GM18502 (cell line): ENCODE measurements at regions not wholly inside any gene's neighbourhood (a gene's known extent, or its start where the extent isn't known, plus 50 kb on each side); places are given as distances from the start of the nearest gene placed in this dataset.

Experiments
- ATAC-seq: cut with Tn5 transposase; IDR thresholded peaks from one replicate; pipeline ENCODE4 v1.9.1; 2021; ENCODE audit warnings: mild to moderate bottlenecking; ENCODE audit not compliant: unreplicated experiment, poor library complexity

DNA sequence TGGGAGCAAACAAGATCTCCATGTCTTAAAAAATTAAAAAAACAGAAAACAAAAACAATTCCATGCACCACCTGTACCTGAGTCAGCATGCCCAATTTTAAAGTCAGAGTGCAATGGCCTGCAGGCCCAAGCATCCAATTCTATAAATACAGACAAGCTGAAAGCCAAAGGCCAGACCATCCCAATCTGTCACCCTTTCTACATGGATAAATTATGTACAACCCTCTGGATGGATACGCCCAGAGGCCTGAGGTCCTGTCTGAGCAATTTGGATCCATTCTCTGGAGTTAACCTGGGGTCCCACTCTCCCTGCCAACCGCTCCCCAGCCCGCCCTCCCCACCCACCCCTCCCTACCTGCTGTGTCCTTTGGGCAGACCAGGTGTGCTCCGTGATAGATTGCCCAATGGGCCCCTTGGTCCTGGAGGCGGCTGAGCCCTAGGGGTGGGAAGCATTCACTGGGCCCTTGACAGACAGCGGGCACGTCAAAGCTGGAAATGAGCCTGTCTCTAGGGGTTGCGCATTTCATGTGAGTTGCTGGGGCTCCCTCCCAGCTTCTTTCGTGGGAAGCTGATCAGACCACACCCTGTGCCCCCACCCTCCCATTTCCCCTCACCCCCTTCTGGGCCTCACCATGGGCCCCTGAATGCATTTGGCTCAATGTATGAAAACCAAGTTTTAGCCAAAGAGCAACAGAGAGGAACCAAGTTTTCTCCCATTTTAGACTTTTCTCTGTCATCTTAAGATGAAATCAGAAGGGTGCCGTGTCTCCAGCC lies 171.3 kb downstream of the BCL11B start:
- ATAC-seq: no peak

DNA sequence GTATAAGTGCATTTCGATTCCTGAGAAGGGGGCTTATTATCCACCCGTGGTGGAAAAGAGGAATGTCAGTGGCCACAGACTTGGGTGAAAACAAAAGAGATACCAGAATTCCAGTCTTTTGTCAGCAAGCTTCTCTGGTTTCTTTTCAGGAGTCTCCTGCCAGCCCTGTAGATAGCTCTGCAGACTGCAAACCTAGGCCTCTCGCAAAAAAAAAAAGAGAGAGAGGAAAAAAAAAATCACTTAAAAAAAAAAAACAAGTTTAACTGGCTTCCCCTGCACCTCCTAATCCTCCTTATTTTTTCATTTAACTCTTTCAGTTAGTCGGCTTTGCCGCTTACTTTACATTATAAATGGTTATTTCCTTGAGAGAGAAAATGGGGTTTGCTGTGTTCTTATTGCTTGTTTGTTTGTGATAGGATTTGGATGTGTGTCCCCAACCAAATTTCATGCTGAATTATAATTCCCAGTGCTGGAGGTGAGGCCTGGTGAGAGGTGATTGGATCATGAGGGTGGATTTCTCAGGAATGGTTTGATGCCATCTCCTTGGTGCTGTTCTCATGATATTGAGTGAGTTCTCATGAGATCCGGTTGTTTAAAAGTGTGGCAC lies 170.0 kb downstream of the BCL11B start:
- ATAC-seq: no peak

DNA sequence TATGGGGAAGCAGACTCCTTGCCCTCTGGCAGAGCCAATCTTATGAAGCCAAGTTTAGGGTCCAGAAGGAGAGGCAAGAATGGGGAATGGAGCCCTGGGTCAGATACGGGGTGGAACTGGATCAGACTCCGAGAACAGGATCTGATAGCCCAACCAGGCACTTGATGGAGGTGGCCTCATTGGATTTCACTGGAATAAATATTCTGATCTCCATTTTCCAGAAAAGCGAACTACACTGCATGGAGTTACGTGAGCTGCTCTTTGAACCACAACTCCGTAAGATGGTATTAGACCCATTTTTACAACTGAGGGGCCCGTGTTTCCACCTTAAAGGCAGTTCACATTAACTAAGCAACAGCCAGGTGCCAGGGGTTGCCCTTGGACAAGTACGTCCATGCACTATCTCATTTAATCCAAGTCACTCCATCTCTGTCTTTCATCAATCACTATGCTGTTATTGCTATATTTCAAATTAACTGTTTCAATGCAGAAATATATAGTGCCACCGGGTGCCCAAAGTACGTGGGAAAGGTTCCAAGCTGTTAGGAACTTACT lies 155.2 kb downstream of the BCL11B start:
- ATAC-seq: no peak

DNA sequence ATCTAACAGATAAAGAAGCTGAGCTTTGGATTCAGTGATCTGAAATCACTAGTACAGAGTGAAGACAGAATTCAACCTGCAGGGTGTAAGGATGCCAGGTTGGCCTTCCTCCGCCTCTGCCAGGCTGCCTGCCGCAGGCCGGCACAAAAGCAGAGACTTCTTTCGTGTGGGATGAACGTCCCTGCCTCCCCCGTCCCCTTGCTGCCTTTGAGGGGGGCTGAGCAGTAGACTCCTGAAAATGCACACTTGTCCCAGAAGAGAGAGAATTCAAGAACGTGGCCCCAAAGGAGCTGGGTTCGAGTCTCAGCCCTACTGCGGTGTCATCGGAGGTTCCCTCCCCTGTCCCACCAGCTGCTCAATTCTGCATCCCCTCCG lies 154.3 kb downstream of the BCL11B start:
- ATAC-seq: no peak

DNA sequence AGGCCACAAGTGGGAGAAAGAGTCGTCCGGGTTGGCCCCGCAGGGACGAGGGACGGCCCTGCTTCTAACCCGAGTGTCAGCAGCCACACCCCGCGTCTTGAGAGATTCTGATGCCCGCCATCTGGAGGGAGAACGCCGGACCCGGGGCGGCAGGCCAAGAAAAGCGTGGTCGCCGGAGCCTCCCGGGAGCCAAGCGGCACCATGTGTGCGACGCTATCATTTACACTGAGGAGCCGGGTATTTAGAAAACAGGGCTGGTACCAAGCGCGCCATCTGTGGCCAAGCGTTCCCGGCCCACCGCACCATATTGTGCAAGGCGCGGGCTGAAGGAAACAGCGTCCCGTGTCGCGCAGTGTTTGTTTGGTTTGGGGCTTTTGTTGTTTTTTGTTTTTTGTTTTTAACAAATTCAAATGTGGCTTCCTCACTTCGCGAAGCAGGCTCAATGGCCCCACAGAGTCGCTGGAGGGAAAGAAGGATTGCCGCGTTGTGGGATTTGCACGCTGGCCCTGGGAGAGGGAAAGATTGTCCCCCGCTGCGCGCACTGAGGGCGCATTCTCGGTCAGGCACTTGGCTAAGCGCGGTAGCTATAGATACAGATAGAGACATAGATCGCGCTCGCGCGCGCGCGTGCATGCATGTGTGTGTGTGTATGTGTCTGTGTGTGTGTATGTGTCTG lies 153.8 kb downstream of the BCL11B start:
- ATAC-seq: no peak

DNA sequence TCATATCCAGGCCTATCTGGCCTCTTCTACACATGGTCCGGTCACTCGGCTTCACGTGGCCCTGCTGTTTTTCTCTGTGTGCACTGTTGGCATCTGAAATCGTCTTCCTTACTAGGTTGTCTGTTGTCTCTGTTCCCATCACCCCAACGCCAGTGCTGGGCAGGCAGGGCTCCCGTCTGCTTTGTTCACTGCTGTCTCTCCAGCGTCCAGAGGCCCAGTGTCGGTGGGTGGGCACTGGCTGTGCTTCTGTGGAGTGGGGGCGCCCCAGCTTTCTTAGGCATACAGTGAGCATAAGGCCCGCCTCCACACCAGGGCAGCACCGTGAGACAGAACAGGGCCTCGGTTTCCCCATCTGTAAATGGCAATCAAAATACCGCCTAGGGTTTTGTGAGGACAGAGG lies 153.1 kb downstream of the BCL11B start:
- no peak for ATAC-seq
